ENCODE measurements at regions not wholly inside any gene's neighbourhood (a gene's known extent, or its start where the extent isn't known, plus 50 kb on each side); places are given as distances from the start of the nearest gene placed in this dataset.

DNA sequence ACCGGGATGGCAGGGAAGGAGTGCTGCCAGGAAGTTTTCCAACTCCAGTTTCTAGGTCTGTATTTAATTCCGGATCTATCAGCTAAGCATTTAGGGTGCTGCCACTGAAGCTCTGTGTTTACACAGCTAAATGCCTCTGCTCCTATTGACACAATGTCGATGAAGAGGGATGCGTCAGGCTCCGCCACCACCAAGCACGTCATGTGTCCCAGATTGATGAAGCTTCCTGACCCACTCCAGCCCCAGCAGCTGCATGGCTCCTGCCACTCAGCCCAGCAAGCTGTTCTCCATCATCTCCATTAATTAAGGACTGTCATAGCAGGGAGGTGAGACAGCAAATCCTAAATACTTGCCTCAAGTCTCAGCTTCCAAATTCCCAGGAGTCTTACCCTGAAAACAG lies 435.2 kb upstream of the ZNF507 start:
- TF ChIP-seq, protein P1, sequence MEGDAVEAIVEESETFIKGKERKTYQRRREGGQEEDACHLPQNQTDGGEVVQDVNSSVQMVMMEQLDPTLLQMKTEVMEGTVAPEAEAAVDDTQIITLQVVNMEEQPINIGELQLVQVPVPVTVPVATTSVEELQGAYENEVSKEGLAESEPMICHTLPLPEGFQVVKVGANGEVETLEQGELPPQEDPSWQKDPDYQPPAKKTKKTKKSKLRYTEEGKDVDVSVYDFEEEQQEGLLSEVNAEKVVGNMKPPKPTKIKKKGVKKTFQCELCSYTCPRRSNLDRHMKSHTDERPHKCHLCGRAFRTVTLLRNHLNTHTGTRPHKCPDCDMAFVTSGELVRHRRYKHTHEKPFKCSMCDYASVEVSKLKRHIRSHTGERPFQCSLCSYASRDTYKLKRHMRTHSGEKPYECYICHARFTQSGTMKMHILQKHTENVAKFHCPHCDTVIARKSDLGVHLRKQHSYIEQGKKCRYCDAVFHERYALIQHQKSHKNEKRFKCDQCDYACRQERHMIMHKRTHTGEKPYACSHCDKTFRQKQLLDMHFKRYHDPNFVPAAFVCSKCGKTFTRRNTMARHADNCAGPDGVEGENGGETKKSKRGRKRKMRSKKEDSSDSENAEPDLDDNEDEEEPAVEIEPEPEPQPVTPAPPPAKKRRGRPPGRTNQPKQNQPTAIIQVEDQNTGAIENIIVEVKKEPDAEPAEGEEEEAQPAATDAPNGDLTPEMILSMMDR (IDR thresholded peaks at IDR 0.05; ENCODE audit: low read depth, low read length, poor library complexity, severe bottlenecking) = no peak
- TF ChIP-seq EZH2phosphoT487 (IDR thresholded peaks at IDR 0.05; ENCODE audit: borderline replicate concordance, low read length) = no peak
